Tongue (tissue), 1 donor: ENCODE measurements at regions not wholly inside any gene's neighbourhood (a gene's known extent, or its start where the extent isn't known, plus 50 kb on each side); places are given as distances from the start of the nearest gene placed in this dataset.
"Not testable (repeated sequence)": the region's sequence is repeated elsewhere in the genome, so short reads cannot be mapped to it uniquely, and the experiment has no call there.

ENCODE experiments used
- DNase-seq: peaks from one replicate; pipeline ENCODE4 v3.0.0-alpha.2; 2015

- no peak for DNase-seq
Measured at GRCh38 chr21:15932726-15933125, 202.9 kb downstream of the USP25 start.

GRCh38 chr21:15935530-15935929, 205.7 kb downstream of the USP25 start:
- no peak for DNase-seq

GRCh38 chr21:15943009-15943666, 213.4 kb downstream of the USP25 start:
- DNase-seq = no peak

GRCh38 chr21:15947677-15948076, 217.9 kb downstream of the USP25 start:
- DNase-seq = no peak

- no peak for DNase-seq
Measured at GRCh38 chr21:15953551-15954116, 223.9 kb downstream of the USP25 start.

- DNase-seq = peak; percentile 47
Measured at GRCh38 chr21:15964236-15964855, 234.6 kb downstream of the USP25 start.

GRCh38 chr21:15966231-15966630, 236.4 kb downstream of the USP25 start:
- no peak for DNase-seq

- DNase-seq = no peak
Measured at GRCh38 chr21:15966651-15967050, 236.9 kb downstream of the USP25 start.

GRCh38 chr21:15967661-15968060, 237.9 kb downstream of the USP25 start:
- DNase-seq = no peak

GRCh38 chr21:15968776-15969310, 239.1 kb downstream of the USP25 start:
- DNase-seq = no peak

GRCh38 chr21:15976807-15977206, 247.0 kb downstream of the USP25 start:
- DNase-seq = no peak

GRCh38 chr21:15978215-15978738, 248.5 kb downstream of the USP25 start:
- DNase-seq = peak; percentile 24

- DNase-seq = not testable (repeated sequence)
Measured at GRCh38 chr21:15979493-15979892, 249.7 kb downstream of the USP25 start.

- no peak for DNase-seq
Measured at GRCh38 chr21:15986277-15986676, 256.5 kb downstream of the USP25 start.

GRCh38 chr21:15992171-15992570, 262.4 kb downstream of the USP25 start:
- DNase-seq = no peak

GRCh38 chr21:15993951-15994350, 264.2 kb downstream of the USP25 start:
- DNase-seq = no peak

GRCh38 chr21:15999741-16000140, 270.0 kb downstream of the USP25 start:
- no peak for DNase-seq

- peak; percentile 56 for DNase-seq
Measured at GRCh38 chr21:16002874-16003466, 273.2 kb downstream of the USP25 start.

- no peak for DNase-seq
Measured at GRCh38 chr21:16004086-16004485, 274.3 kb downstream of the USP25 start.

GRCh38 chr21:16004523-16004922, 274.7 kb downstream of the USP25 start:
- DNase-seq = no peak

- DNase-seq = no peak
Measured at GRCh38 chr21:16005996-16006395, 276.2 kb downstream of the USP25 start.

- no peak for DNase-seq
Measured at GRCh38 chr21:16007943-16008342, 278.2 kb downstream of the USP25 start.

GRCh38 chr21:16011719-16012118, 281.9 kb downstream of the USP25 start:
- DNase-seq = no peak
